ENCODE measurements at regions not wholly inside any gene's neighbourhood (a gene's known extent, or its start where the extent isn't known, plus 50 kb on each side); places are given as distances from the start of the nearest gene placed in this dataset.

DNA sequence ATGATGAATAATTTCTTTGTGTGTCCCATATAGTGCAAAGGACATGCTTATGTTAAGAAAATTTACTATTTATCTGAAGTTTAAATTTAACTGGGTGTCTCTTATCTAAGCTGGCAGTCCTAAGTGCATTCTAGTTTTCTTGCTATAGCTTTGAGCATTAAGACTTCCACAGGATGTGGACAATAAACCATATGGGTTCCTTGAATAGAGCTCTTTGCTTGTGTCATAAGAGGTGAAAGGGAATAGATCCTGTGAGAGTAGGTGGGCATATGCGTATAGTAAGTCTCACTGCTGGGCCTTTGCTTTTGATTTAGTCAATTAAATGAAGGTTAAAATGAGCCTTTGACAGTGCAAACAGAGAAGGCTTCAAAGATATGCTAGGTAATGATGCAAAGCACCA is 223.4 kb upstream of the GYPA start:
- Histone ChIP-seq H4K20me1 (ENCODE audit: insufficient read depth) (no peaks in the 10 kb centered on the region), H2AFZ (no peak overlapping the region), H3K27ac (no peak overlapping the region), H3K4me3 (no peak overlapping the region), H3K9me2 (ENCODE audit: insufficient read depth) (no peaks in the 10 kb centered on the region), H3K79me2 (ENCODE audit: low read depth) (no peaks in the 10 kb centered on the region), H3K36me3 (ENCODE audit: low read depth) (no peaks in the 10 kb centered on the region), H3K4me2 (no peak overlapping the region), H3F3A (ENCODE audit: insufficient read depth, low read depth) (no peaks in the 10 kb centered on the region), H3K9me3 (ENCODE audit: insufficient read depth, low read depth) (no peaks in the 10 kb centered on the region), H3K27me3 (ENCODE audit: insufficient read depth, low read depth) (no peaks in the 10 kb centered on the region), H3K4me1 (replicated peaks; ENCODE audit: insufficient read depth) (no peaks in the 10 kb centered on the region)
- CTCF ChIA-PET: no interaction called here
- TF ChIP-seq EZH2 (IDR thresholded peaks at IDR 0.05; ENCODE audit: low read depth): no peak
- TF ChIP-seq CTCF (conservative IDR thresholded peaks at IDR 0.05): no peak
- intact Hi-C loops (cut with micrococcal nuclease; ENCODE audit: unreplicated experiment): no loop called here
- POLR2A ChIA-PET (ENCODE audit: unreplicated experiment): no interaction called here
- DNase-seq: no peak
- no TSS peak for BruUV-seq (replicated peaks)

GRCh38 chr4:144366425-144366824 is 225.9 kb upstream of the GYPA start:
- ChIA-PET CTCF (no interaction called here), POLR2A (ENCODE audit: unreplicated experiment) (no interaction called here)
- no peak for DNase-seq
- H3K36me3 ChIP-seq (ENCODE audit: low read depth): no peaks in the 10 kb centered on the region
- H3K4me2 ChIP-seq: no peak overlapping the region
- H3K27me3 ChIP-seq (ENCODE audit: insufficient read depth, low read depth): no peaks in the 10 kb centered on the region
- H3K4me3 ChIP-seq: no peak overlapping the region
- no peaks in the 10 kb centered on the region for H3K4me1 ChIP-seq (replicated peaks; ENCODE audit: insufficient read depth)
- H3K9me3 ChIP-seq (ENCODE audit: insufficient read depth, low read depth): no peaks in the 10 kb centered on the region
- no peaks in the 10 kb centered on the region for H3K9me2 ChIP-seq (ENCODE audit: insufficient read depth)
- intact Hi-C loops (cut with micrococcal nuclease; ENCODE audit: unreplicated experiment): no loop called here
- no peaks in the 10 kb centered on the region for H4K20me1 ChIP-seq (ENCODE audit: insufficient read depth)
- no peak overlapping the region for H3K27ac ChIP-seq
- H3F3A ChIP-seq (ENCODE audit: insufficient read depth, low read depth): no peaks in the 10 kb centered on the region
- TF ChIP-seq EZH2 (IDR thresholded peaks at IDR 0.05; ENCODE audit: low read depth): no peak
- no peak for TF ChIP-seq CTCF (conservative IDR thresholded peaks at IDR 0.05)
- H3K79me2 ChIP-seq (ENCODE audit: low read depth): no peaks in the 10 kb centered on the region
- no TSS peak for BruUV-seq (replicated peaks)
- H2AFZ ChIP-seq: no peak overlapping the region

- POLR2A ChIA-PET (ENCODE audit: unreplicated experiment): no interaction called here
- CTCF ChIA-PET: no interaction called here
- no peak overlapping the region for H3K4me3 ChIP-seq
These were observed 231.0 kb upstream of the GYPA start for GRCh38 chr4:144371485-144371884.

More at GRCh38 chr4:144371485-144371884, 231.0 kb upstream of the GYPA start:
- Histone ChIP-seq H2AFZ (no peak overlapping the region), H3F3A (ENCODE audit: insufficient read depth, low read depth) (no peaks in the 10 kb centered on the region), H3K4me1 (replicated peaks; ENCODE audit: insufficient read depth) (no peaks in the 10 kb centered on the region), H3K36me3 (ENCODE audit: low read depth) (no peaks in the 10 kb centered on the region), H3K27me3 (ENCODE audit: insufficient read depth, low read depth) (no peaks in the 10 kb centered on the region), H3K4me2 (no peak overlapping the region), H3K79me2 (ENCODE audit: low read depth) (no peaks in the 10 kb centered on the region), H3K27ac (no peak overlapping the region), H3K9me3 (ENCODE audit: insufficient read depth, low read depth) (no peaks in the 10 kb centered on the region), H3K9me2 (ENCODE audit: insufficient read depth) (no peaks in the 10 kb centered on the region), H4K20me1 (ENCODE audit: insufficient read depth) (no peaks in the 10 kb centered on the region)
- DNase-seq: no peak
- BruUV-seq (replicated peaks): no TSS peak
- intact Hi-C loops (cut with micrococcal nuclease; ENCODE audit: unreplicated experiment): no loop called here
- TF ChIP-seq CTCF (conservative IDR thresholded peaks at IDR 0.05) (no peak), EZH2 (IDR thresholded peaks at IDR 0.05; ENCODE audit: low read depth) (no peak)
